Endodermal cell (in vitro differentiated cells): ENCODE measurements at regions not wholly inside any gene's neighbourhood (a gene's known extent, or its start where the extent isn't known, plus 50 kb on each side); places are given as distances from the start of the nearest gene placed in this dataset.

Experiments
- DNase-seq: peaks from one replicate; pipeline ENCODE4 v3.0.0-alpha.2; 2017
- H3K27ac ChIP-seq: 2 replicates; pipeline ENCODE4 v1.5.1; 2013; ENCODE audit warnings: mild to moderate bottlenecking, low read depth, low read length, moderate library complexity
- H3K27me3 ChIP-seq: 2 replicates; pipeline ENCODE4 v1.6.1; 2013; ENCODE audit warnings: mild to moderate bottlenecking, low read length, moderate library complexity; ENCODE audit not compliant: insufficient read depth, control insufficient read depth, poor library complexity, severe bottlenecking
- H3K36me3 ChIP-seq: 2 replicates; pipeline ENCODE4 v1.7.0; 2013; ENCODE audit warnings: mild to moderate bottlenecking, low read length, moderate library complexity; ENCODE audit not compliant: control insufficient read depth, insufficient read depth
- H3K4me1 ChIP-seq: one replicate; pipeline ENCODE4 v1.7.0; 2013; ENCODE audit warnings: low read length; ENCODE audit not compliant: control insufficient read depth, insufficient read depth
- H3K4me3 ChIP-seq: 2 replicates; pipeline ENCODE4 v1.5.1; 2013; ENCODE audit warnings: mild to moderate bottlenecking, low read length, moderate library complexity
- H3K9ac ChIP-seq: 2 replicates; pipeline ENCODE4 v1.6.1; 2013; ENCODE audit warnings: mild to moderate bottlenecking, low read length, moderate library complexity; ENCODE audit not compliant: poor library complexity, severe bottlenecking; ENCODE audit errors: extremely low read depth
- H3K9me3 ChIP-seq: 2 replicates; pipeline ENCODE4 v1.6.1; 2013; ENCODE audit warnings: mild to moderate bottlenecking, low read length, moderate library complexity; ENCODE audit not compliant: control insufficient read depth
- H3K27ac Mint-ChIP-seq: 2 replicates; pipeline ENCODE4 v1.8.0; 2020; ENCODE audit warnings: mixed read lengths
- H3K27me3 Mint-ChIP-seq: 2 replicates; pipeline ENCODE4 v1.8.0; 2021; ENCODE audit warnings: mild to moderate bottlenecking, mixed read lengths; ENCODE audit not compliant: insufficient read depth
- H3K36me3 Mint-ChIP-seq: 2 replicates; pipeline ENCODE4 v1.8.0; 2020; ENCODE audit warnings: low read depth, mixed read lengths
- H3K4me1 Mint-ChIP-seq: 2 replicates; pipeline ENCODE4 v1.8.0; 2020; ENCODE audit warnings: mixed read lengths
- H3K4me3 Mint-ChIP-seq: 2 replicates; pipeline ENCODE4 v1.8.0; 2020; ENCODE audit warnings: mild to moderate bottlenecking, moderate library complexity, mixed read lengths
- H3K9me3 Mint-ChIP-seq: 2 replicates; pipeline ENCODE4 v1.8.0; 2020; ENCODE audit warnings: mild to moderate bottlenecking, mixed read lengths
- CTCF ChIP-seq: fragments of 200-600 bp; sonication (generic); conservative IDR thresholded peaks from 2 replicates; pipeline ENCODE4 v1.5.0; 2021; ENCODE audit warnings: antibody characterized with exemption, mild to moderate bottlenecking
- WGBS, 2 experiments: methylation state at CpG; one replicate each; pipeline versions ENCODE4 v1.1.5 to v1.1.7; 2013; ENCODE audit warnings: missing lambda C conversion rate in 2 of 2, mixed read lengths in 1 of 2; ENCODE audit not compliant: insufficient coverage in 1 of 2, insufficient read length in 1 of 2; 5-methylcytosine and 5-hydroxymethylcytosine counted together

GRCh38 chrX:13258725-13259124, 61.1 kb downstream of the ATXN3L start:
- no peak overlapping the region for H3K27ac ChIP-seq
- peaks cover 40% of the 10 kb centered on the region for H3K9me3 Mint-ChIP-seq
- no peaks in the 10 kb centered on the region for H3K9me3 ChIP-seq
- H3K4me1 Mint-ChIP-seq: peaks cover 2% of the 10 kb centered on the region
- no peak overlapping the region for H3K4me3 Mint-ChIP-seq
- H3K9ac ChIP-seq: no peak overlapping the region
- H3K4me1 ChIP-seq: no peaks in the 10 kb centered on the region
- H3K36me3 ChIP-seq: no peaks in the 10 kb centered on the region
- H3K36me3 Mint-ChIP-seq: no peaks in the 10 kb centered on the region
- H3K27me3 Mint-ChIP-seq: no peaks in the 10 kb centered on the region
- H3K27ac Mint-ChIP-seq: no peak overlapping the region
- no peak overlapping the region for H3K4me3 ChIP-seq
- WGBS, 2 experiments: 91 to 100% methylated on average over 1 to 4 of the region's 5 CpGs
- no peak for DNase-seq
- no peak for TF ChIP-seq CTCF
- H3K27me3 ChIP-seq: no peaks in the 10 kb centered on the region

- no peak for TF ChIP-seq CTCF
- no peak for DNase-seq
- Histone ChIP-seq H3K4me3 (no peak overlapping the region), H3K36me3 (no peaks in the 10 kb centered on the region), H3K9me3 (no peaks in the 10 kb centered on the region), H3K27me3 (no peaks in the 10 kb centered on the region), H3K4me1 (no peaks in the 10 kb centered on the region), H3K9ac (no peak overlapping the region), H3K27ac (no peak overlapping the region)
- Mint-ChIP-seq H3K4me1 (peaks cover 2% of the 10 kb centered on the region), H3K27ac (no peak overlapping the region), H3K27me3 (no peaks in the 10 kb centered on the region), H3K4me3 (no peak overlapping the region), H3K36me3 (no peaks in the 10 kb centered on the region), H3K9me3 (peaks cover 40% of the 10 kb centered on the region)
- 95% methylated on average over 2 of the region's 3 CpGs; no CpG with 5 or more reads in 1 of the 2 experiments for WGBS, 2 experiments
Observed at GRCh38 chrX:13258052-13258444, 61.8 kb downstream of the ATXN3L start.

GRCh38 chrX:13257223-13258051, 62.4 kb downstream of the ATXN3L start:
- no peaks in the 10 kb centered on the region for H3K36me3 ChIP-seq
- no peaks in the 10 kb centered on the region for H3K4me1 ChIP-seq
- H3K4me3 ChIP-seq: no peak overlapping the region
- H3K9ac ChIP-seq: no peak overlapping the region
- no peaks in the 10 kb centered on the region for H3K9me3 ChIP-seq
- Mint-ChIP-seq H3K9me3 (peaks cover 41% of the 10 kb centered on the region), H3K4me3 (no peak overlapping the region), H3K27me3 (no peaks in the 10 kb centered on the region), H3K27ac (no peak overlapping the region), H3K4me1 (peaks cover 2% of the 10 kb centered on the region), H3K36me3 (no peaks in the 10 kb centered on the region)
- DNase-seq: no peak
- no peak for TF ChIP-seq CTCF
- 100% methylated on average over 1 to 3 of the region's 6 CpGs for WGBS, 2 experiments
- H3K27ac ChIP-seq: no peak overlapping the region
- no peaks in the 10 kb centered on the region for H3K27me3 ChIP-seq
